Trophoblast cell (in vitro differentiated cells and primary cell): ENCODE measurements at regions not wholly inside any gene's neighbourhood (a gene's known extent, or its start where the extent isn't known, plus 50 kb on each side); places are given as distances from the start of the nearest gene placed in this dataset.
A peak's percentile ranks its signal among the peaks of the same experiment; 100 is the strongest.

Experiments
- DNase-seq, 2 donors: peaks; one replicate each; pipeline ENCODE4 v3.0.0-alpha.2; 2016
- H2AFZ ChIP-seq: 2 replicates; pipeline ENCODE4 v1.6.1; 2013; ENCODE audit warnings: low read length, moderate library complexity, mild to moderate bottlenecking; ENCODE audit not compliant: insufficient read depth, poor library complexity
- H2AK5ac ChIP-seq: 2 replicates; pipeline ENCODE4 v1.6.1; 2013; ENCODE audit warnings: mild to moderate bottlenecking, low read length
- H2BK120ac ChIP-seq: 2 replicates; pipeline ENCODE4 v1.6.1; 2013; ENCODE audit warnings: low read length, mild to moderate bottlenecking, moderate library complexity; ENCODE audit not compliant: insufficient read depth, poor library complexity
- H2BK12ac ChIP-seq: 2 replicates; pipeline ENCODE4 v1.6.1; 2013; ENCODE audit warnings: mild to moderate bottlenecking, low read length, moderate library complexity
- H2BK5ac ChIP-seq: 2 replicates; pipeline ENCODE4 v1.6.1; 2013; ENCODE audit warnings: low read length, low read depth, moderate library complexity, mild to moderate bottlenecking; ENCODE audit not compliant: poor library complexity
- H3K14ac ChIP-seq: 2 replicates; pipeline ENCODE4 v1.6.1; 2013; ENCODE audit warnings: mild to moderate bottlenecking, low read length
- H3K18ac ChIP-seq: 2 replicates; pipeline ENCODE4 v1.6.1; 2013; ENCODE audit warnings: mild to moderate bottlenecking, low read length
- H3K23ac ChIP-seq: 2 replicates; pipeline ENCODE4 v1.6.1; 2013; ENCODE audit warnings: low read length
- H3K27ac ChIP-seq: 2 replicates; pipeline ENCODE4 v1.5.1; 2013; ENCODE audit warnings: low read depth, mild to moderate bottlenecking, inconsistent platforms, low read length, moderate library complexity
- H3K27me3 ChIP-seq: 2 replicates; pipeline ENCODE4 v1.6.1; 2013; ENCODE audit warnings: inconsistent platforms, mild to moderate bottlenecking, low read length, moderate library complexity; ENCODE audit not compliant: insufficient read depth
- H3K36me3 ChIP-seq, 2 experiments: 1 replicate in 1 of 2; 2 replicates in 1 of 2; pipeline ENCODE4 v1.6.1; 2013; ENCODE audit warnings: low read length in 2 of 2, mild to moderate bottlenecking in 2 of 2, moderate library complexity in 1 of 2; ENCODE audit not compliant: insufficient read depth in 2 of 2, control insufficient read depth in 1 of 2
- H3K4ac ChIP-seq: 2 replicates; pipeline ENCODE4 v1.6.1; 2013; ENCODE audit warnings: low read depth, mild to moderate bottlenecking, low read length, moderate library complexity
- H3K4me1 ChIP-seq, 2 experiments: 1 replicate in 1 of 2; 2 replicates in 1 of 2; pipeline ENCODE4 v1.6.1; 2013; ENCODE audit warnings: low read length in 2 of 2, mild to moderate bottlenecking in 2 of 2, moderate library complexity in 1 of 2; ENCODE audit not compliant: insufficient read depth in 2 of 2, control insufficient read depth in 1 of 2
- H3K4me2 ChIP-seq: 2 replicates; pipeline ENCODE4 v1.6.1; 2013; ENCODE audit warnings: inconsistent platforms, mild to moderate bottlenecking, low read length, moderate library complexity
- H3K4me3 ChIP-seq: 2 replicates; pipeline ENCODE4 v1.5.1; 2013; ENCODE audit warnings: mild to moderate bottlenecking, low read depth, low read length, inconsistent platforms
- H3K79me1 ChIP-seq: one replicate; pipeline ENCODE4 v1.6.1; 2013; ENCODE audit warnings: low read length
- H3K79me2 ChIP-seq: 2 replicates; pipeline ENCODE4 v1.6.1; 2013; ENCODE audit warnings: low read length, mild to moderate bottlenecking; ENCODE audit not compliant: control insufficient read depth, insufficient read depth, poor library complexity
- H3K9ac ChIP-seq: 2 replicates; pipeline ENCODE4 v1.6.1; 2013; ENCODE audit warnings: mild to moderate bottlenecking, low read length
- H3K9me3 ChIP-seq: 2 replicates; pipeline ENCODE4 v1.6.1; 2013; ENCODE audit warnings: low read depth, mild to moderate bottlenecking, control low read depth, inconsistent platforms, low read length; ENCODE audit not compliant: insufficient read depth
- H4K12ac ChIP-seq: 2 replicates; pipeline ENCODE4 v1.6.1; 2013; ENCODE audit warnings: low read depth, mild to moderate bottlenecking, low read length, moderate library complexity
- H4K8ac ChIP-seq: 2 replicates; pipeline ENCODE4 v1.6.1; 2013; ENCODE audit warnings: low read depth, mild to moderate bottlenecking, low read length, moderate library complexity
- H4K91ac ChIP-seq: one replicate; pipeline ENCODE4 v1.6.1; 2013; ENCODE audit warnings: low read depth, mild to moderate bottlenecking, low read length, moderate library complexity
- WGBS: extraction: QIAGEN DNeasy Blood & Tissue Kit; methylation state at CpG from one replicate; pipeline ENCODE4 v1.1.7; 2013; ENCODE audit warnings: missing lambda C conversion rate; ENCODE audit not compliant: insufficient read length, insufficient coverage; ENCODE audit errors: extremely low coverage; 5-methylcytosine and 5-hydroxymethylcytosine counted together

GRCh38 chr3:159791336-159791735 lies 197.3 kb upstream of the IL12A start:
- peak overlapping the region; percentile 31 for H3K18ac ChIP-seq
- no peak for DNase-seq
- peak overlapping the region; percentile 22 for H3K4ac ChIP-seq
- peak overlapping the region; percentile 9 for H2BK12ac ChIP-seq
- H2BK5ac ChIP-seq: no peak overlapping the region
- H3K79me2 ChIP-seq: peaks cover 13% of the 10 kb centered on the region
- no peaks in the 10 kb centered on the region for H3K9me3 ChIP-seq
- peak overlapping the region; percentile 3 for H4K8ac ChIP-seq
- no peak overlapping the region for H3K27ac ChIP-seq
- WGBS: no CpG with 5 or more reads among the region's 4 CpGs
- H4K91ac ChIP-seq: peak overlapping the region; percentile 5
- H3K79me1 ChIP-seq: peaks cover 21% of the 10 kb centered on the region
- H3K4me2 ChIP-seq: no peak overlapping the region
- H3K9ac ChIP-seq: no peak overlapping the region
- H3K23ac ChIP-seq: no peak overlapping the region
- no peak overlapping the region for H4K12ac ChIP-seq
- H3K14ac ChIP-seq: peak overlapping the region; percentile 16
- no peaks in the 10 kb centered on the region for H3K27me3 ChIP-seq
- peaks cover 0 to 3% of the 10 kb centered on the region in 2 experiments for H3K36me3 ChIP-seq
- peak overlapping the region; percentile 71 for H2AK5ac ChIP-seq
- H2AFZ ChIP-seq: peak overlapping the region; percentile 6
- H3K4me1 ChIP-seq: peaks cover 22 to 26% of the 10 kb centered on the region in 2 experiments
- no peak overlapping the region for H2BK120ac ChIP-seq
- no peak overlapping the region for H3K4me3 ChIP-seq

GRCh38 chr3:159792070-159792469 lies 196.6 kb upstream of the IL12A start:
- Histone ChIP-seq H2AK5ac (peak overlapping the region; percentile 94), H3K27me3 (no peaks in the 10 kb centered on the region), H3K79me1 (peaks cover 17% of the 10 kb centered on the region), H3K4me2 (no peak overlapping the region), H2AFZ (no peak overlapping the region), H3K36me3 (peaks cover 0 to 3% of the 10 kb centered on the region in 2 experiments), H3K9me3 (no peaks in the 10 kb centered on the region), H3K4me1 (peaks cover 18 to 22% of the 10 kb centered on the region in 2 experiments), H4K91ac (no peak overlapping the region), H2BK12ac (no peak overlapping the region), H4K12ac (no peak overlapping the region), H3K18ac (no peak overlapping the region), H3K27ac (no peak overlapping the region), H3K23ac (no peak overlapping the region), H4K8ac (no peak overlapping the region), H3K79me2 (peaks cover 13% of the 10 kb centered on the region), H3K4ac (peak overlapping the region; percentile 73), H2BK120ac (no peak overlapping the region), H3K4me3 (no peak overlapping the region), H3K14ac (no peak overlapping the region), H2BK5ac (no peak overlapping the region), H3K9ac (no peak overlapping the region)
- WGBS: no CpG with 5 or more reads among the region's 2 CpGs
- no peak for DNase-seq

GRCh38 chr3:159795042-159795441 lies 193.6 kb upstream of the IL12A start:
- H3K27me3 ChIP-seq: no peaks in the 10 kb centered on the region
- no peak overlapping the region for H2AFZ ChIP-seq
- no peak overlapping the region for H2AK5ac ChIP-seq
- H3K9ac ChIP-seq: no peak overlapping the region
- no peak overlapping the region for H3K4me2 ChIP-seq
- H3K14ac ChIP-seq: no peak overlapping the region
- no peak overlapping the region for H4K12ac ChIP-seq
- peaks cover 9% of the 10 kb centered on the region for H3K79me2 ChIP-seq
- no CpG with 5 or more reads among the region's 5 CpGs for WGBS
- DNase-seq: no peak
- peaks cover 12% of the 10 kb centered on the region for H3K79me1 ChIP-seq
- peaks cover 12 to 13% of the 10 kb centered on the region in 2 experiments for H3K4me1 ChIP-seq
- no peak overlapping the region for H2BK5ac ChIP-seq
- no peak overlapping the region for H3K4me3 ChIP-seq
- H3K9me3 ChIP-seq: no peaks in the 10 kb centered on the region
- peaks cover 0 to 3% of the 10 kb centered on the region in 2 experiments for H3K36me3 ChIP-seq
- H3K23ac ChIP-seq: no peak overlapping the region
- H3K27ac ChIP-seq: no peak overlapping the region
- H3K4ac ChIP-seq: no peak overlapping the region
- no peak overlapping the region for H2BK12ac ChIP-seq
- no peak overlapping the region for H3K18ac ChIP-seq
- H4K8ac ChIP-seq: no peak overlapping the region
- H4K91ac ChIP-seq: no peak overlapping the region
- H2BK120ac ChIP-seq: no peak overlapping the region

GRCh38 chr3:159795681-159796175 lies 192.9 kb upstream of the IL12A start:
- Histone ChIP-seq H3K4ac (no peak overlapping the region), H3K79me2 (peaks cover 14% of the 10 kb centered on the region), H3K36me3 (peaks cover 0 to 3% of the 10 kb centered on the region in 2 experiments), H4K12ac (no peak overlapping the region), H3K4me1 (peaks cover 17 to 20% of the 10 kb centered on the region in 2 experiments), H3K4me3 (no peak overlapping the region), H4K8ac (no peak overlapping the region), H3K4me2 (no peak overlapping the region), H3K23ac (no peak overlapping the region), H2BK5ac (no peak overlapping the region), H3K14ac (no peak overlapping the region), H3K27ac (no peak overlapping the region), H3K9me3 (no peaks in the 10 kb centered on the region), H2AK5ac (no peak overlapping the region), H3K18ac (no peak overlapping the region), H2BK12ac (no peak overlapping the region), H3K9ac (no peak overlapping the region), H3K27me3 (no peaks in the 10 kb centered on the region), H3K79me1 (peaks cover 17% of the 10 kb centered on the region), H2BK120ac (no peak overlapping the region), H4K91ac (no peak overlapping the region), H2AFZ (no peak overlapping the region)
- no CpG with 5 or more reads among the region's 2 CpGs for WGBS
- no peak for DNase-seq
